Vagina (tissue), 2 donors: ENCODE measurements at regions not wholly inside any gene's neighbourhood (a gene's known extent, or its start where the extent isn't known, plus 50 kb on each side); places are given as distances from the start of the nearest gene placed in this dataset.

Experiments used
- CTCF ChIP-seq, 3 experiments: fragments of 450-650 bp in 2 of 3; fragments of 200-600 bp in 1 of 3; sonication (generic) in 1 of 3; IDR thresholded peaks; one replicate each; pipeline ENCODE4 v1.5.1; 2017 to 2019; ENCODE audit warnings: antibody characterized with exemption in 3 of 3, mild to moderate bottlenecking in 2 of 3, moderate library complexity in 2 of 3
- POLR2A ChIP-seq, 2 donors: fragments of 450-650 bp; IDR thresholded peaks; one replicate each; pipeline ENCODE4 v1.6.1; 2017; ENCODE audit warnings: antibody characterized with exemption in 2 of 2, mild to moderate bottlenecking in 2 of 2, moderate library complexity in 2 of 2
- POLR2AphosphoS5 ChIP-seq, 2 donors: sonication (generic); formaldehyde crosslinking; IDR thresholded peaks; one replicate each; pipeline ENCODE4 v1.9.0; 2017; ENCODE audit warnings: antibody characterized with exemption in 2 of 2, mild to moderate bottlenecking in 2 of 2, low read depth in 1 of 2; ENCODE audit not compliant: insufficient read depth in 1 of 2

GRCh38 chr9:134978272-134978671 lies 60.6 kb upstream of the FCN1 start:
- no peak for TF ChIP-seq CTCF (IDR thresholded peaks at IDR 0.05)
- no peak for TF ChIP-seq POLR2A (IDR thresholded peaks at IDR 0.05)
- no peak for TF ChIP-seq POLR2AphosphoS5 (IDR thresholded peaks at IDR 0.05; ENCODE audit: insufficient read depth in 1 of 2, low read depth in 1 of 2)
